GM21825 (cell line): ENCODE measurements at regions not wholly inside any gene's neighbourhood (a gene's known extent, or its start where the extent isn't known, plus 50 kb on each side); places are given as distances from the start of the nearest gene placed in this dataset.
A peak's percentile ranks its signal among the peaks of the same experiment; 100 is the strongest.
"Not testable (repeated sequence)": the region's sequence is repeated elsewhere in the genome, so short reads cannot be mapped to it uniquely, and the experiment has no call there.

Source experiments
- ATAC-seq: cut with Tn5 transposase; IDR thresholded peaks from one replicate; pipeline ENCODE4 v1.9.1; 2021; ENCODE audit warnings: mild to moderate bottlenecking, moderate library complexity; ENCODE audit not compliant: unreplicated experiment

- no peak for ATAC-seq
Measured at GRCh38 chrX:131595120-131595519, 51.2 kb downstream of the OR13H1 start.

GRCh38 chrX:131607792-131608369 is 64.0 kb downstream of the OR13H1 start:
- no peak for ATAC-seq

- no peak for ATAC-seq
Measured at GRCh38 chrX:131609480-131609879, 65.6 kb downstream of the OR13H1 start.

- no peak for ATAC-seq
Measured at GRCh38 chrX:131613260-131613659, 69.4 kb downstream of the OR13H1 start.

- no peak for ATAC-seq
Measured at GRCh38 chrX:131614241-131614640, 70.4 kb downstream of the OR13H1 start.

- no peak for ATAC-seq
Measured at GRCh38 chrX:131617182-131617581, 73.3 kb downstream of the OR13H1 start.

GRCh38 chrX:131621650-131622049 is 77.8 kb downstream of the OR13H1 start:
- ATAC-seq = no peak

- ATAC-seq = no peak
Measured at GRCh38 chrX:131626681-131627296, 82.9 kb downstream of the OR13H1 start.

- no peak for ATAC-seq
Measured at GRCh38 chrX:131630534-131630933, 86.7 kb downstream of the OR13H1 start.

GRCh38 chrX:131633285-131633917 is 89.5 kb downstream of the OR13H1 start:
- peak; percentile 85 for ATAC-seq

GRCh38 chrX:131634900-131635299 is 91.0 kb downstream of the OR13H1 start:
- ATAC-seq = no peak

GRCh38 chrX:131646106-131646505 is 102.2 kb downstream of the OR13H1 start:
- no peak for ATAC-seq

GRCh38 chrX:131649741-131650140 is 105.9 kb downstream of the OR13H1 start:
- ATAC-seq = no peak

- no peak for ATAC-seq
Measured at GRCh38 chrX:131650637-131651410, 107.0 kb downstream of the OR13H1 start.

- not testable (repeated sequence) for ATAC-seq
Measured at GRCh38 chrX:131663726-131664125, 119.9 kb downstream of the OR13H1 start.

- ATAC-seq = no peak
Measured at GRCh38 chrX:131671735-131672134, 127.9 kb downstream of the OR13H1 start.

- no peak for ATAC-seq
Measured at GRCh38 chrX:131675596-131676194, 131.8 kb downstream of the OR13H1 start.

GRCh38 chrX:131677655-131678628 is 134.1 kb downstream of the OR13H1 start:
- ATAC-seq = peak; percentile 71

- not testable (repeated sequence) for ATAC-seq
Measured at GRCh38 chrX:131682735-131683134, 138.9 kb downstream of the OR13H1 start.

GRCh38 chrX:131693359-131693758 is 149.5 kb downstream of the OR13H1 start:
- ATAC-seq = no peak
